Left forelimb (tissue), 1 donor: ENCODE measurements at regions not wholly inside any gene's neighbourhood (a gene's known extent, or its start where the extent isn't known, plus 50 kb on each side); places are given as distances from the start of the nearest gene placed in this dataset.

ENCODE experiments used
- DNase-seq: peaks from one replicate; pipeline ENCODE4 v3.0.0-alpha.2; 2018; ENCODE audit warnings: low spot score

- no peak for DNase-seq
Observed at GRCh38 chr14:65224799-65225198, 122.5 kb upstream of the MAX start.

GRCh38 chr14:65225299-65226159, 123.2 kb upstream of the MAX start:
- DNase-seq, result no peak

- DNase-seq, result no peak
Observed at GRCh38 chr14:65226824-65227604, 124.7 kb upstream of the MAX start.

- no peak for DNase-seq
Observed at GRCh38 chr14:65228436-65228835, 126.1 kb upstream of the MAX start.

DNA sequence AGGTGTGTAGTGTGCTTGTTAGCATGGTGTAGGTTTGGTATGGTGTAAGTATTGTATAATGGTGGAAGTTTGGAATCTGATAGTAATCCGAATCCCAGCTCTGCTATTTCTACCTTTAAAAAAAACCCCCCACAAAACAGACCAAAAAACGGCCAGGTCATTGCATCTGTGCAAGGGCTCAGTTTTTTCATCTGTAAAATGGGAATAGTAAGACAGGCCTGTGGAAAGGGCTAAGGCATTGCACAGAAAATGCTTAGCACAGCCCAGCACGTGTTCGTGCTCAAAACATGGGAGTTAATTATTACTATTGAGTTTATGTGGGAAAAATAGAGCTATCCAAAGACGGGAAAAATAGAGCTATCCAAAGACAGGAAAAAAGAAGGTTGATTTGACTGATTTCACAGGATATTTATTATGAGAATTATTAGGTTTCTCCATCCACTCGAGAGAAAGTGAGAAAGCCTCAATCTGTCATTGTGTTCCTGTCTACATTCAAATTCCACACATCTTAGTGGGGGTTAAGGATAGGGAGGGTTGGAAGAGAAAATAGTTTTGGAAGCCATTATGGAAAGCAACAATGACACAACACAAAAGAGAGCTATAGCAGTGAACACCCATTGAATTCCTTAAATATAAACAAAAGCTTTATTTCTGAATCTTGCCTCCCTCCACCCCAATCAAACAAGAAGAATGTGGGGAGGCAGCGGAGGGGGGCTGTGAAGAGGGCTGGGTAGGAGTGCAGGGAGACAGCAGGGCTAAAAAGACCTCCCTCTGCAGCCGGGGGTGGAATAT, 126.8 kb upstream of the MAX start:
- no peak for DNase-seq

DNA sequence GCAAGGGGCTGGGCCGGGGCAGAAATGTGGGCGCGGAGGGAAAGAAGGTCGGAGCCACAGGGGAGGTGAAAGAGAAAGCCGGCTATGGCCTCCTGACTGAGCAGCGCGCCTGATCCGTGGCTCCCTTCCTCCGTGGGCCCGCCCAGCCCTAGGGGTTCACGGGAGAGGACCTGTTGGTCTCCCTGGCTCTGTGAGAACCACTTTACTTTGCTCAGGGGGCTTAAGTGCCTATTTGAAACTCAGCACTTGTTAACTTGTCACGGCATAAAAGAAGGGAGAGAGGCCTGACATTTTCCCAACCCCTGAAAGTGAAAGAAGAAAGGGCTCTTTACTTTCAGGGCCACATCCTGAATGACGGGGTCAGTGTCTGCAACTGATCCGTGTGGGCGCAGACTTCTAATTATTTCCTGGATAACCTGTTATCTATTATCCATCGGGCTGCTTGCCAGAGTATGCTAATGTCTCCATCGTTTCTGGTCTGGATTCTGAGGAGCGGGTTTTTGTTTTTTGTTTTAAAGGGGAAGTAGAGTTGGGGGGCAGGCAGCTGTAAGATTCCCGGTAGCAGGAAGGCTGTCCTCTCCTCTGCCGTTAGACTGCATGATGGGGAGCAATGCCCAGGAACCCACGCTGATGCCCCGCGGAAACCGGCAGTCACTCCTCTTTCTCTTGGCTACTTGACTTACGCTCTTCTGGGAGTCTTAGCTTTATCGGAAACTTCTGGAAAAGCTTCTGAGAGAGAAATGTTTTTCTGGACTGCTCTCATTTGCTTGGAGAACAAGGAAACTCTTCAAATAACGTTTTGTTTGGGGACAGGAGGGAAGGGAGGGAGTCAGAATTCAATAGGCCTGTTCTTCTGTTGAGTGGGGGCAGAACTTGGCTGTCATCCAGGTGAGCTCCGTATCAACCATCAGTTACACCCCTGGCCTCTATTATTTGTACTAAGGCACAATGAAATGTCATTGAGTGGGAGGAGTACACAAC, 127.7 kb upstream of the MAX start:
- no peak for DNase-seq

DNA sequence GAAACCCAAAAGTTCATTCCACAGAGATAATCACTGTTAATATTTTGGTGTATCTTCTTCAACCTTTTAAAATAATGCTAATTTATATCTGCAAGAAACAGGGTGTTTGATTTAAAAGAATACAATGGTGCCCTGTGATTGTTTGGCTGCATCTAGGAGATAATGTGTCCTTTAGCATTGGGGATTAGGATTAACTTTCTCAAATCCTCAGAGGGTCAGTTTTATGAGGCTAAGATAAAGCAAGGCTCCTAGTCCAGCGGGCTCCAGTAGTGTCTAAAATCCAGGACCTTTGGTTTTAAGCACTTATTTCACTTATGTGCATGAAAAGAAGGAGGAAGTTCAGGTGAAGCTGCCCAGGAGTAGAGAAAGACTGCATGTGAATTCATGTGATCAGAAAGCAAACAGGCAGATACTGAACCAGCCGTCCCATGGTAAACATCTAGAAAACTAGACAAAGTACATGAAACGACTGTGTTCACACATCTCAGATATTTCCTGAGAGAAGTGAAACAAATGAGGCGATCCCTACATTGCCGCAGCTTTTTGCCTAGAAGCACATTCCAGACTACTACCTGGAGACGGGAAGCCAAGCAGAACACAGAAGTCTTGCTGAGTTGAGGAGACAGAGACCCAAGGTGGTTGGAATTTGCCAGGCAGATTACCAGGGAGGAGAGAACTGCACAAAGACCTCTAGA, 129.1 kb upstream of the MAX start:
- no peak for DNase-seq

GRCh38 chr14:65234752-65235361, 132.5 kb upstream of the MAX start:
- no peak for DNase-seq

GRCh38 chr14:65237023-65237814, 134.9 kb upstream of the MAX start:
- no peak for DNase-seq

DNA sequence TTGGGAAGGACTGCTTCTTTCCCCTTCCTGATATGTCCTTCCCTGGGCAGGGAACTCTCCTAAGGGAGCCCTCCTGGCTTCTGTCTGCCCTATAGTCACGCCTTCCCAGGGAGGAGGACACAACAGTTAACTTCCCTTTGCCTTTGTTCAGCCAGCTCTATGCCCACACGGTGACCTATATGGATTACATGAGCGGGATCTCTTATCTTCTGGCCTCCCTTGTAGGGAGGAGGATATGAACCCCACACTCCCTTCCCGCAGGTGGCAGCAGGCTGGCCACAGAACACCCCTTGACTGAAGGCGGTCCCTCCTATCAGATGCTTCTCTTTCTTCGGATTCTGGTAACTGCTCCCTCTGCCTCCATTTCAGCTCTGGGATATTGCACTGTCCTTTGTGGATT, 135.6 kb upstream of the MAX start:
- DNase-seq, result no peak

DNA sequence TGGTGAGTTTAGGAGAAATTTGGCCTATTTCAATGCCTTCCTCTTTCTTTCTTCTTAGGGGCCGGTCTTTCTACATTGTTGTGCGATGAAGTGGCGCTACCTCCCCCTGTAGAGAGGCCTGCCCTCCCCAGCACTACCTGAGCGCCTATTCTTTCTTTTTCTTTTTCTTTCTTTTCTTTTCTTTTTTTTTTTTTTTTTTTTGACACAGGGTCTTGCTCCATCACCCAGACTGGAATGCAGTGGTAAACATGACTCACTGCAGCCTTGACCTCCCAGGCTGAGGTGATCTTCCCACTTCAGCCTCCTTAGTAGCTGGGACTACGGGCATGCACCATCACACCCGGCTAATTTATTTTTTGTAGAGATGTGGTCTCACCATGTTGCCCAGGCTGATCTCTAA, 136.1 kb upstream of the MAX start:
- DNase-seq, result no peak

- DNase-seq, result no peak
Observed at GRCh38 chr14:65239143-65239937, 137.0 kb upstream of the MAX start.

DNA sequence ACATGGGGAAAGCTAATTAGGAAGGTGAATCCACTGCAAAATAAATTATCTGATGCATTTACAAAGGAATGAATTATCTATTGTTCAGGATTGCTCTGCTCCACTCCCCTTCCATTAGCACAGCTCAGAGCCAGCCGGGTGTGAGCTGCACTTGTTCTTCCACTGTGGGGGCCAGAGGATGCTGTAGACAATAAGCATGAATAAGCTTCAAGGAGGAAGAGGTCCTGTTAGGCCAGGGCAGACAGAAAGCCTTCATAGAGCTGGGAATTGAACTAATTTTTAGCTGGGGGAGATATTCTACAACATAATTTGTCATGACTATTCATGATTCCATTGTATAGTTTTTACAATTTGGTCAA, 137.6 kb upstream of the MAX start:
- DNase-seq, result no peak

GRCh38 chr14:65241125-65241752, 138.9 kb upstream of the MAX start:
- no peak for DNase-seq

DNA sequence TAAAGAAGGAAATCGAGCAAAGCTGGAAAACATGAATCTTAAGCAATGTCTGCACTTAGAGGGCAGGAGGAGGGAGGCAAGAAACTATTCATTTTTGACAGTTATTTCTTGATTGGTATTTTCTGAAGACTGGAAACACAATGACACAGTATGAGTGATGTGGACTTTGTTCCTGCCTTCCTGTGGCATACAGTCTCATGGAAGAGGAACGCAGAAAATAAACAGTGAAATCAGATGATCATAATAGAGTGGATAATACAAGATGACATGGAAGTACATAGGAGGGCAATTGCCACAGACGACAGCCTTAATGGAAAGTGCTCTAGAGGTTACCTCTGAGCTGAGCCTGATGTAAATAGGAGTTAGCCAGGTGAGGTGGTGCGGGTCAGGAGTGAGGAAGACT, 140.4 kb upstream of the MAX start:
- DNase-seq, result no peak

DNA sequence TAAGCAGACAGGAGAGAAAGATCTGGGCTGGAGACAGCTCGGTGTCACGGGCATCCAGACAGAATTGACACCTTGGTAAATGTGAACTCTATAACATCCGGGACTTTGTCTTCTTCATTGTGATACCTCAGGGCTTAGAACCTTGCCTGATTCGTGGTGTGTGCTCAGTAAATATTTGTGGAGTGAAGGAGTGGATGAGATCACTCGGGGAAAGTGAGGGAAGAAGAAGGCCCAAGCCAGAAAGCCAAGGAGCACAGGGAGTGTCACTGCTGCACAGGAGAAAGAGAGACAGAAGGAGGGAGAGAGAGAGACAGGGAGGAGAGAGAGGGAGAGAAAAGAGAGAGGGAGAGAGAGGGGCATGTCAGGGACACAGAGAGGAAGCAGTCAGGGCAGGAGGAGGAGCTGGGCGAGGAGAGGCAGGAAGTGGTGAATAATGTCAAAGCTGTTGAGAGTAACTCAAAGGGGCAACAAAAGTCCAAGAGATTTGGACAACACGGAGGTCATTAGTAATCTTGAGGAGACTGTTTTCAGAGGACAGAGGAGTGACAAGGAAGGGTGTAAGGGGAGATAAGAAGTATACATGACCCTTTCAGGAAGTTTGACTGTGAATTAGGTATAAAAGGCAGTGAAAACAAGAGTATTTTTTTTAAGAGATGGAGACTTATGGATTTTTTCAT, 141.6 kb upstream of the MAX start:
- no peak for DNase-seq

GRCh38 chr14:65249471-65250161, 147.3 kb upstream of the MAX start:
- no peak for DNase-seq
